ENCODE measurements at regions not wholly inside any gene's neighbourhood (a gene's known extent, or its start where the extent isn't known, plus 50 kb on each side); places are given as distances from the start of the nearest gene placed in this dataset.

DNA sequence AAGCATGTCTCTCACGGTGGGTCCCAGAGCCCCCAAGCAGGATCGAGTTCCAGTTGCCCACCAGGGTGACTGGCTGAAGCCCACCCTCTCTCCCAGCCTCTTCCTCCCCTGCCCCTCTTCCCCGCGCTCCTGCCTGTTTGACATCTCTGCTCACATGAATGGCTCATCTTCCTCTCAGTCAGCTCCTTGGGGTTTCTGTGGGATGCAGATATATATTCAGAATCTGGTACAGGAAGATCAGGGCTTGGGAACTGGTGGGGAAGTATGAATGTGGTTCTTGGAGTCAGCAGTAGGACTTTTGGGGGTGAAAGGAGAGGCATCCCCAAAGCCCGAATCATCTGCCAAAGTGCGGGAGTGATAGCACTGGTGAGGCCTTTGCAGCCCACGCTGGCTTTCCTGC is 158.9 kb upstream of the CIBAR2 start:
- ATAC-seq (no peak), DNase-seq (no peak)
- intact Hi-C loops (cut with DNase I, micrococcal nuclease) = loop anchor here in 1 of 2 donors (10.0 kb wide), 1 partner anchor 444 kb away; no protein-coding TSS in a partner anchor

DNA sequence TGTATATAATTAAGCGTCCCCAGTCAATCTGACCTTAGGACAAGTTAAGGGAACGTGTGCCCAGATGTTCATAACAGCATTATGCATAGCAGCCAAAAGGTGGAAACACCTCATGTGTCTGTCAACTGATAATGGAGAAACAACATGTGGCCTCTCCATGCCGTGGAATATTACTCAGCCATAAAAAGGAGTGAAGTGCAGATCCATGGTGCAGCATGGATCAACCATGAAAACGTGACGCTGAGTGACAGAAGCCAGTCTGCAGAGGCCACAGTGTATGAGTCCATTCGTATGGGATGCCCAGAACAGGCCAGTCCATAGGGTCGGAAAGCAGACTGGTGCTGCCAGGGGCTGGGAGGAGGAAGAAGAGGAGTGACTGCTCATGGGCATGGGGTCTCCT is 161.0 kb upstream of the CIBAR2 start:
- ATAC-seq (no peak), DNase-seq (no peak)
- intact Hi-C loops (cut with DNase I, micrococcal nuclease) = loop anchor here in 1 of 2 donors (10.0 kb wide), 1 partner anchor 442 kb away; no protein-coding TSS in a partner anchor

DNA sequence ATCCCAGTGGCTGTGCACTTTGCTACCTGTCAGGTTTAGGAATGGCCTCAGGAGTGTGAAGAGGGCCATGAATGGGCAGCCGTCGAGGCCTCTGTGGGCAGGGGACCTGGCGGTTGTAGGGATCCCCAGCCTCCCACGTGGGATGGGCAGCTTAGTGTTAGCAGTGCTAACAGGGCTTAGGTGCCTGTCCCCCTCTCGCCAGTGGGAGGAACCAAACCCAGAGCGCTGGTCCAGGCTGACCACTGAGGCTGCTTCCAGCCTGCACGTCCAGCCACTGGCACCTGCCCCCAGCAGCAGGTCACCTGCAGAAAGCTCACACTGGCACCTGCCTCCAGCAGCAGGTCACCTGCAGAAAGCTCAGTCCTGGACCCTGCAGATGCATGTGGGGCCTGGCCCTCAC is 162.2 kb upstream of the CIBAR2 start:
- no peak for DNase-seq
- ATAC-seq = no peak
- intact Hi-C loops (cut with DNase I, micrococcal nuclease) = loop anchor here in 1 of 2 donors (10.0 kb wide), 1 partner anchor 440 kb away; no protein-coding TSS in a partner anchor

DNA sequence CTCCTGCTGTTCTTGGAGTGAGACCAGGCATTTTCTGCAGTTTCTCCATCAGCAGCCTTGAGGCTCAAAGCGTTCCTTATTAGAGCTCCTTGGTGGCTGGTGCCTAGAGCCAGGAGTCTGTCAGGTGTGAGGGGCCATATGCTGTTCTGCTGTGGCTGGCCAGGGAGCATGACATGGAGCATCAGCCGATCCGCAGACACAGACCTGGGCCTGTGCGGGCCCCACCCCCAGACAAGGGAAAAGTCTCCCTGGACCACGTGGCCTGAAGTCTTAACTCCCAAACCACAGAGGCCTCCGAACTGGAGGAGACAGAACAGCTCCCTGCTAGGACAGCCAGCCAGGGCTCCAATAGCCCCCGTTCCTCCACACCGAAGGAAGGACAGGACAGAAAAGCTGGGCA is 162.7 kb upstream of the CIBAR2 start:
- ATAC-seq = no peak
- intact Hi-C loops (cut with DNase I, micrococcal nuclease) = loop anchor here in 1 of 2 donors (10.0 kb wide), 1 partner anchor 440 kb away; no protein-coding TSS in a partner anchor
- DNase-seq = no peak

DNA sequence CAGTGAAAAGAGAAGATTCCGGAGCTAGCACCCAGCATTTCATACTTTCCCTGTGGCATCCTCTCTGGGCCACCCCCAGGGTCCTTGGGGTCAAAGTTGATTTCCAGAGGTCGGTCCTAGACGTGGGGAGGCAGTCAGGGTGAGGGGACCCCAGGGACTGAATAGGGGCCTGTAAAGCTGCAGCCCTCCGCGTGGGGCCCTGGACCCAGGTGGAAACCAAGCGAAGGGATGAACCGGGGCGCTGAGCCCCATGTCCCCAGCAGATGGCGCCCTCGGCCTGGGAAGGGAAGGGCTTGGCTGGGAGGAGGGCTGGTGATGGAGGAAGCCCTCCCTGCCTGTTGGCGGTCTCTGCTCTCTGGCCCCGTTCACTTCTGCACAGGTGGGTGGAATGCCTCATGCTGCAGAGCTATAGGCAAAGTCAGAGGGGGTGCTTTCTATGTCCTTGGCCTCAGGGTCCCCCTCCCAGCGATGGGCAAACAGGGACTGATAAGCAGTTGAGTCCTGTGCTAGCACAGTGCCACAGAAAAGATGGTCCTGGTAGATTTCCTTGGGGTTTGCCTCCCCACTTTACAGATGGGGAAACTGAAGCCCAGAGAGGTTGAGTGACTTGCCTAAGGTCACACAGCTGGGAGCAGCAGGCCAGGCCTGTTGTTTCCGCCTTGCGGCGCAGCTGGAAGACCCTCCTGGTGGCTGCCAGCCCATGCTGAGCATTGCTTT is 163.4 kb upstream of the CIBAR2 start:
- ATAC-seq (peak; percentile 89), DNase-seq (peak; percentile 42 to 75)
- intact Hi-C loops (cut with DNase I, micrococcal nuclease) = loop anchor here in 1 of 2 donors (10.0 kb wide), 1 partner anchor 439 kb away; no protein-coding TSS in a partner anchor

DNA sequence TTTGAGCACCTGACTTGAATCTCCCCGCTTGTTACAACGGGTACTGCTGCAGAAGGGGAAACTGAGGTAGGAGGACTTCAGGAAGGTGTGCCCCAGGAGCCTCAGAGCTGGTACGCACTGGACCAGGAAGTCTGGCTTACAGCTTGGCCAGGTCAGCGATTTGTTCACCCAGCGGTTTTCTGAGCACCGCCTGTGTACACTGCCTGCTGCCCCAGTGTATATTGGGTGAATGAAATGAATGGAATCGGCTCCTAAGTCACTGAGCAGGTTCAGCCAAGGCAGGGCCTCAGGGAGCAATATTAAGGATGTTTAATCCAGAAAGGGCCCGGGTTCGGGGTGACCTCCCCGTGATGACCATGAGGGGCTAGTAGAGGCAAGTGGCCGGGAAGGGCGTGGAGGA is 164.0 kb upstream of the CIBAR2 start:
- intact Hi-C loops (cut with DNase I, micrococcal nuclease) = loop anchor here in 1 of 2 donors (10.0 kb wide), 1 partner anchor 439 kb away; no protein-coding TSS in a partner anchor
- ATAC-seq = no peak
- no peak for DNase-seq

DNA sequence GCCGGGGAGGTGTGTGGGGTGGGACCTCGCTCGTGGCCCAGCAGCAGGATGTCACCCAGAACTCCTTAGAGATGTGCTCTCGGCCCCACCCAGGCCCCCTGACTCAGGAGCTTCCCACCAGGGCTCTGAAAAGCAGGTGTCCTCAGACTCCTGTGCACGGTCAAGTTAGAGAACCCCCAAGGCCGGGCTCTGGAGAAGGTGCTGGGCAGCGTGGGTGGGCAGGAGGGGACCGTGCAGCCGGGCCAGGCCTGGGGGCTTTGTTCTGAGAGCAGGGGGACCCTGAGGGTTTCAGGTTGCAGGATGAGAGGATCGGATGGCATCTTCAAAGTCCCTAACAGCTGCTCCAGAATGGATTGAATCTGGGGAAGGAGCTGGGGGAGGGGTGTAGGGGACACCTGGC is 164.4 kb upstream of the CIBAR2 start:
- no peak for DNase-seq
- ATAC-seq = no peak
- intact Hi-C loops (cut with DNase I, micrococcal nuclease) = loop anchor here in 1 of 2 donors (10.0 kb wide), 1 partner anchor 438 kb away; no protein-coding TSS in a partner anchor

DNA sequence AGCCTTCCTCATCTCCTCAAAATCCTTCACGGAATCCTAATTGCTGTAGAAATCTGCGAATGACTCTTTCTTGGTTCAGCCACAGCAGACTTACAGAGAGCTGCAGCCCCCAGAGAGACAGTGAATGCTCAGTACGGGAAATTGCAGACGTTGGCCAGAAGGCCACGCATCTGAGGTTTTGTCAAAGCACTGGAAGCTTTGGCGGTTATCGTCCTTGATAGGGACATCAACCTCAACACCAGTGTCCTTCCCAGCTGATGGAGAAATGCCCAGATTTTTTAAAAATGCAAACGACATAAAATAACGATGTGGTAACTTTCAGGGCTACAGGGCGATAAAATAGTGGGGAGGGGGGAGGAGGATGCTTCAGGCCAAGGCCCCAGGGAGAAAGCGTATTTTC is 166.6 kb upstream of the CIBAR2 start:
- ATAC-seq (no peak), DNase-seq (no peak)
- intact Hi-C loops (cut with DNase I, micrococcal nuclease) = loop anchor here in 1 of 2 donors (10.0 kb wide), 1 partner anchor 436 kb away; no protein-coding TSS in a partner anchor

DNA sequence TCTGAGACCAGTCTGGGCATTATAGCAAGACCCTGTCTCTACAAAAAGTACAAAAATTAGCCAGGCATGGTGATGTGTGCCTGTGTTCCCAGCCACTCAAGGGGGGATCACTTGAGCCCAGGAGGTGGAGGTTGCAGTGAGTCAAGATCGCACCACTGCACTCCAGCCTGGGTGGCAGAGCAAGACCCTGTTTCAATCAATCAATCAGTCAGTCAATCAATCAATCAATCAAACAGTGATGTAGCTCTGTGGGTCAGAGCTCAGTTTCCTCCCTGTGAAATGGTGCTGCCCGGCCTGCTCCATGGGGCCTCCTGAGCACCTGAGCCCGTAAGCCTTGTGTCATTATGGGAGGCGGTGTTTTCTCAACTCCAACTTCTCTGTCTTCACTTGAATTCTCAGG is 167.1 kb upstream of the CIBAR2 start:
- intact Hi-C loops (cut with DNase I, micrococcal nuclease) = loop anchor here in 1 of 2 donors (10.0 kb wide), 1 partner anchor 435 kb away; no protein-coding TSS in a partner anchor
- no peak for ATAC-seq

DNA sequence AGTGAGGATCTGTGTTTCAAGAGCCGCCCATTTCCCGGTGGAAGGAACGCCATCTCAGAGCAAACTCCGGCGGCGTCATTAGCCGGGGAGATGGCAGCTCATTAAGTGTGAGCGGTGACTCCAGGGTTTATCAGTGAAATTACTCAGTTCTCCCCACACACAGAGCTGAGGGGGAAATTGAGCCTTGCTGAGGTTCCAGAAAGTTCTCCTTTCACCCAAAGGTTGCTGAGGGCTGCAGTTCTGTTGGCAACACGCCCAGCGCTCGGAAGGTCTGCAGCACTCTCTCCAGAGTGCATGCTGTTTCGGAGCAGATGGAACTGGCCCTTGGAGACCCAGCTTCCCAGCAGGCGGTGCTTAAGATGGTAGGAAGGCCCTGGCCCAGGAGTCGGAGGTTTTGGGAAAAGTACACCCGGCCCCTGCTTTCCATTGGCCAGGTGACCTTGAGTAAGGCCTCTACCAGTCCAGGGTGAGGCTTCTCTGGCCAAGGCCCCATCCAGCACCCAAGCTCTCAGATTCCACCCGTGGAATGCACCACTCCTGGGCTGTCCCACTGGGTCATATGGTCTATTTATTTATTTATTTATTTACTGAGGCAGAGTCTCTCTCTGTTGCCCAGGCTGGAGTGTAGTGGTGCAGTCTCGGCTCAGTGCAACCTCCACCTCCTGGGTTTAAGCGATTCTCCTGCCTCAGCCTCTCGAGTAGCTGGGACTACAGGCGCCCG is 167.7 kb upstream of the CIBAR2 start:
- ATAC-seq = no peak
- intact Hi-C loops (cut with DNase I, micrococcal nuclease) = loop anchor here in 1 of 2 donors (10.0 kb wide), 1 partner anchor 435 kb away; no protein-coding TSS in a partner anchor

More for the DNA sequence above, 167.1 kb upstream of the CIBAR2 start:
- no peak for DNase-seq

DNA sequence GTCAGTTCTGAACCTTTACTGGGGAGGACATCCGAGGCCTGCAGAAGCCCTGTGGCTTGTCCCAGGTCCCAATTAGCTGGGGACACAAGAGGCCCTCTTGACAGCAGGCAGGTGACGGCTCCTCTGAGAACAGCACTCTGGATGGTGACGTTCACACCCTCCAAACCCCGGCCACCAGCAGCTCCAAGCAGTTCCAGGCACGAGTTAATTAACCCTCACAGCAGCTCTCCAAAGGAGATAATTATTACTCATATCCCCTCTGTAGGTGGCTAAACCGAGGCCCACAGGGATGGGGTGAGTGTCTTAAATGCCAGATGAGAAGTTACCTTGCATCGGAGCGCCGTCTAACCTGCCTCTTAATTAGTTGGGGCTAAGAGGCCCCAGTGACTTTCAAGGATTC is 168.9 kb upstream of the CIBAR2 start:
- no peak for DNase-seq
- no peak for ATAC-seq
- intact Hi-C loops (cut with DNase I, micrococcal nuclease) = no loop called here

More for the DNA sequence above, 167.7 kb upstream of the CIBAR2 start:
- DNase-seq = peak in 1 of 2 donors; percentile 43

DNA sequence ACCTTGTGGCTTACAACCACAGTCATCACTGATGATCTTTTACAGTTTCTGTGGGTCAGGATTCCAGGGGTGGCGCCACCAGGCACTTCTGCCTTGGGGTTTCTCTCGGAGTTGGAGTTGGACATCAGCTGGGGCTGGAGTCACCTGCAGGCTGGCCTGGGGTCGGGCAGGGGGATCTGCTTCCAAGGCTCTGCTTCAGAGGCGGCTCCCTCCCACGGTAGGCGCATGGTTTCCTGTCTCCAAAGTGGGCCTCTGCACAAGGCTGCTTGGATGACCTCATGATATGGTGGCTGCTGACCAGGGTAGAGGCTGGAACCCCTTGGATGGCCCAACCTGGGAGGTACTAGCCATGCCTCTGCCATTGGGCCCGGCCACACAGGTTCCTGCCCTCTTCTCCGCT is 170.6 kb upstream of the CIBAR2 start:
- intact Hi-C loops (cut with DNase I, micrococcal nuclease) = no loop called here
- ATAC-seq (no peak), DNase-seq (no peak)

DNA sequence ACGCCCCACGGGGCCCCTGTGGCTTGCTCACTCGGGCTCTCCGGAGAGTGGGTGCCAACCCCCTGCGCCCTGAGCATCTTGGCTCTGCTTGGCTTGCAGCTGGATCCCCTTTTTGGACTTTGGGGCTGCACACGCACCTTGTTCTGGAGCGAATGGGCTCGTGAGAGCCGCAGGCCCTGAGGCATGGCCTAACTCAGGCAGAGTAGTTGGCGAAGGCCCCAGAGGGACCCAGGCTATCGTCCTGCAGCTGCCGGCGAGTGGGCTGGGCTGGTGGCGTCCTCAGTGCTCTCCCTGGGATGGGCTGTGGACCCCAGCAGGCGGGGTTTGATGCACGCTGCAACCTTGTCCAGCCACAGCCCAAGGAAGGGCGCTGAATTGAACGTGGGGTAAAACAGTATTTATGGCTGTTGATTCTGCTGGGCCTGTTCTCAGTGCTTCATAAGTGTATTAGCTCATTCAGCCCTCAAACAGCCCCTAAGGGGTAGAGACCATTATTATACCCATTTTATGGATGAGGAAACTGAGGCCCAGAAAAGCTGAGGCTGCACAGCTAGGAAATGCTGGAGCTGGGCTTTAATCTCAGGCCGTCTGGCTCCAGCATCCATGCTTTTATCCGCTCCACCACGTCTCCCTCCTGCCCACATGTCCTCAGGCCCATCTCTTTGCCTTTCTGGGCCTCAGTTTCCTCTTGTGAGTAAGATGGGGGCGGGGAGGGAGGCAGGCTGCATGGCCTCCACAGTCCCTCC is 171.2 kb upstream of the CIBAR2 start:
- intact Hi-C loops (cut with DNase I, micrococcal nuclease) = no loop called here
- no peak for ATAC-seq
- DNase-seq = no peak

DNA sequence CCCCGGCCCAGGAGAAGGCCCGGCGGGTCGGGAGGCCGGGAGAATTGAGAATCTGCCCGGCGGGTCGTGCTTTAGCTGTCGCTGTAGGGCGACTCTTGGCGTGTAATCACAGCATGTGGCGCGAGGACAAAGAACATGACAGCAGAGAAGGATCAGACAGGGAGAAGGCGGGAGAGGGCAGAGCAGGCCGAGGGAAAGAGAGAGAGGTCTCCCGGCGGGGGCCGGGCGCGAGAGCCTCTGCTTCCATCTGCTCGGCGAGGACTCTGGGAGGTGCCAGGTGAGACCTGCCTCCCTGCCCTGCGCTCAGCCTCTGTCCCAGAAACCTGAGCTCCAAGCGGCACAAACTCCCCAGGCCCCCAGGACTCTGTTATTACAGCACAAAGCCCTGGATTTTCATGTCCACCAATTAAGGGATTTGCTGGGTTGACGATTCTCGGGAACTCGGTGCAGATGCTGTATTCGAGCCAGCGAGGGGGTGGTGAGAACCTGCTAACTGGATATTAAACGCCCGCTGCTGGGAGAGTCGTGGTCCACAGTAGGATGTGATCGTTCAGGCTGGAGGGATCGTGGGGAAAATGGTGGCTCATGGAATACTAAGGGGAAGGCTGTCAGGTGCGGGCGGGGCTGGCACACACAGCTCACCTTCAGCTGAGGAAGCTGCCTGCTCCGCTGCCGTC is 172.0 kb upstream of the CIBAR2 start:
- intact Hi-C loops (cut with DNase I, micrococcal nuclease) = no loop called here
- no peak for DNase-seq
- no peak for ATAC-seq

DNA sequence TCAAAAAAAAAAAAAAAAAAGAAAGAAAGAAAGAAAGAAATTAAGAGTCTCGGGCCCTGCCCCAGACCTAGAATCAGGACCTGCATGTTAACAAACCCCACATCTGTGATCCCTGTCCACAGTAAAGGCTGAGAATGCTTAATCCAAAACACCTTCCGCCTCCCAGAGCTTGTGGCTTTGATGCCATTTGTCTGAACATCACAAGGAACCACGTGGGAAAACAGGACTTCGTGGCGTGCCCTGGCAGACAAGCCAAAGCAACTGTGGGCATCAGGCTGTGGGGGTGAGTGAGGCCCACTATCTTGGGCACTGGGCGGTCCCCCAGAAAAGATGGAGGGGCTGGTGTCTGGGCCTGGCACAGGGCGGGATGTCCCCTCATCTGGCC is 173.4 kb upstream of the CIBAR2 start:
- intact Hi-C loops (cut with DNase I, micrococcal nuclease) = no loop called here
- no peak for ATAC-seq
- no peak for DNase-seq

DNA sequence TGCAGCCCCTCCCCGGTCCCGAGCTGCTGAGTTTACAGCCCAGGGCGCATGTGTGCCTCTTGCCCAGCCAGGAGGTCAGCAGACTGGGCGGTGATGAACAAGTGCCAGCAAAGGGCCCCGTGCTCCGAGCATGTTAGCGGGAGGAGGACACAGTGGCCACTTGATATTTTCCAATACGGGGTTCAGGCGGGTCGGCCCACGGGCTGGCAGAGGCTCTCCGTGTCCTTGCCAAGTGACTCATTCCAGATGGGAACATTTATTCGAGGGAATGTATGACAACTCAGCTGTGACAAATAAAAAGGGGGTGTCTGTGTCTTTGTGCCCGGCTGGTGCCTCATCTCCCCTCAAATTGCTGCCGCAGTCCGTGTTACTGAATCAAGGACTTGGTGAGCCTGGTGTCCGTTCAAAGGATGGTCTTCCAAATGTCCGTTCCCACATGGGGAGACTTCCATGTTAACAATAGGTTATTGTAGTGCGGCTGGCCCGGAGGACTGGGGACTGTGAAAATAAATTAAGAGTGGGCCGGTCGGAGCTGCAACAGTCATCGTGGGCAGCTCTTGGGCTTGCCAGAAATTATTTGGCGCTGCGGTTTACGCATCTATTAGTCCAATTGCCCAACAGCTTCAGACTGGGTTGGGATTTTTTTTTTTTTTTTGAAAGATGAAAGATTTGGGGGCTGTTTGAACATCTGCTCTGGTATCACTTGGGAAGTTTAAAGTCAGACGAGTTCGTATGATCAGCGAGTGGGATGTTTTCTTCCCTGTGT is 174.0 kb upstream of the CIBAR2 start:
- intact Hi-C loops (cut with DNase I, micrococcal nuclease) = no loop called here
- peak in 1 of 2 donors; percentile 47 for DNase-seq
- no peak for ATAC-seq

DNA sequence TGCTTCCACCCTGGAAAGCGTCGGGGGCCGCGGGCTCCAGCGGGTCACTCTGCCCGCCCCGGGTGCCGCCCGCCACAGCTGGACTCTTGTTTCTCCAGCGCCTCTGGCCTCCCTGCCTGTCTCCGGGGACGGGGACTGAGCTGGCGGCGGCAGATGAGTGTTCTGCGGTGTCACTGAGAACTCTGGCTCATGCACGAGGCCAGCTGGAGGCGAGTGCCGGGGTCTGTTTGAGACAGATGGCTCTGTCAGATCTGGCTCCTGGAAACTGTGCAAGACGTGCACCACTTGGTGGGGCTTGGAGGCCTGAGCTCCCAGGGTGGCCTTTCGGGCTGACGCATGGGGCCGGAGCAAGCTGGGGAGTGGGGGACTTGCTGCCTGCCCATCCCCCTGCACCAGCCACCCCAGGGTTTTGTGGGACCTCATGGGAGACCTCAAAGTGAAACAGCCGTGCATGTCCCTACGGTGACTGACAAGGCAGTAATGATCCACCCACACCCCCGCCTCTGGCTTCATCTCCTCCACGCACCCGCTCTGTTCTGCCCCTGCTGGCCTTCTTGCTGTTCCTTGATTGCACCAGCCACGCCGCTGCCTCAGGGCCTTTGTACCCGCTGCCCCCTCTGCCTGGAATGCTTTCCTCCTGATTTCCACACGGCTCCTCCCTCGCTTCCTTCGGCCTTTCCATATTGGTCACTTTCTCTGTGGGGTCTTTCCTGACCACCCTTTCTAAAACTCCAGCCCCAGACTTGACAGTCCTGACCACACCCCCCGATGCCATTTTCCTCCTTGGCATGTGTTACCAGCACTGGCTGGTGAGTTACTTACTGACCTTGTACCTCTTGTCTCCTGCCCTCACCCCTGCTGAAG is 174.9 kb upstream of the CIBAR2 start:
- DNase-seq = no peak
- intact Hi-C loops (cut with DNase I, micrococcal nuclease) = no loop called here
- ATAC-seq = no peak

Data from left colon (tissue), 2 donors.